Endodermal cell (in vitro differentiated cells): ENCODE measurements at regions not wholly inside any gene's neighbourhood (a gene's known extent, or its start where the extent isn't known, plus 50 kb on each side); places are given as distances from the start of the nearest gene placed in this dataset.

Source experiments
- DNase-seq: peaks from one replicate; pipeline ENCODE4 v3.0.0-alpha.2; 2017
- H3K27ac ChIP-seq: 2 replicates; pipeline ENCODE4 v1.5.1; 2013; ENCODE audit warnings: mild to moderate bottlenecking, low read depth, low read length, moderate library complexity
- H3K27me3 ChIP-seq: 2 replicates; pipeline ENCODE4 v1.6.1; 2013; ENCODE audit warnings: mild to moderate bottlenecking, low read length, moderate library complexity; ENCODE audit not compliant: insufficient read depth, control insufficient read depth, poor library complexity, severe bottlenecking
- H3K36me3 ChIP-seq: 2 replicates; pipeline ENCODE4 v1.7.0; 2013; ENCODE audit warnings: mild to moderate bottlenecking, low read length, moderate library complexity; ENCODE audit not compliant: control insufficient read depth, insufficient read depth
- H3K4me1 ChIP-seq: one replicate; pipeline ENCODE4 v1.7.0; 2013; ENCODE audit warnings: low read length; ENCODE audit not compliant: control insufficient read depth, insufficient read depth
- H3K4me3 ChIP-seq: 2 replicates; pipeline ENCODE4 v1.5.1; 2013; ENCODE audit warnings: mild to moderate bottlenecking, low read length, moderate library complexity
- H3K9ac ChIP-seq: 2 replicates; pipeline ENCODE4 v1.6.1; 2013; ENCODE audit warnings: mild to moderate bottlenecking, low read length, moderate library complexity; ENCODE audit not compliant: poor library complexity, severe bottlenecking; ENCODE audit errors: extremely low read depth
- H3K9me3 ChIP-seq: 2 replicates; pipeline ENCODE4 v1.6.1; 2013; ENCODE audit warnings: mild to moderate bottlenecking, low read length, moderate library complexity; ENCODE audit not compliant: control insufficient read depth
- H3K27ac Mint-ChIP-seq: 2 replicates; pipeline ENCODE4 v1.8.0; 2020; ENCODE audit warnings: mixed read lengths
- H3K27me3 Mint-ChIP-seq: 2 replicates; pipeline ENCODE4 v1.8.0; 2021; ENCODE audit warnings: mild to moderate bottlenecking, mixed read lengths; ENCODE audit not compliant: insufficient read depth
- H3K36me3 Mint-ChIP-seq: 2 replicates; pipeline ENCODE4 v1.8.0; 2020; ENCODE audit warnings: low read depth, mixed read lengths
- H3K4me1 Mint-ChIP-seq: 2 replicates; pipeline ENCODE4 v1.8.0; 2020; ENCODE audit warnings: mixed read lengths
- H3K4me3 Mint-ChIP-seq: 2 replicates; pipeline ENCODE4 v1.8.0; 2020; ENCODE audit warnings: mild to moderate bottlenecking, moderate library complexity, mixed read lengths
- H3K9me3 Mint-ChIP-seq: 2 replicates; pipeline ENCODE4 v1.8.0; 2020; ENCODE audit warnings: mild to moderate bottlenecking, mixed read lengths
- WGBS, 2 experiments: methylation state at CpG; one replicate each; pipeline versions ENCODE4 v1.1.5 to v1.1.7; 2013; ENCODE audit warnings: missing lambda C conversion rate in 2 of 2, mixed read lengths in 1 of 2; ENCODE audit not compliant: insufficient coverage in 1 of 2, insufficient read length in 1 of 2; 5-methylcytosine and 5-hydroxymethylcytosine counted together
- TF ChIP-seq, protein P1 (sequence below): fragments of 200-600 bp; sonication (generic); conservative IDR thresholded peaks from 2 replicates; pipeline ENCODE4 v1.5.0; 2021; ENCODE audit warnings: antibody characterized with exemption, mild to moderate bottlenecking

DNA sequence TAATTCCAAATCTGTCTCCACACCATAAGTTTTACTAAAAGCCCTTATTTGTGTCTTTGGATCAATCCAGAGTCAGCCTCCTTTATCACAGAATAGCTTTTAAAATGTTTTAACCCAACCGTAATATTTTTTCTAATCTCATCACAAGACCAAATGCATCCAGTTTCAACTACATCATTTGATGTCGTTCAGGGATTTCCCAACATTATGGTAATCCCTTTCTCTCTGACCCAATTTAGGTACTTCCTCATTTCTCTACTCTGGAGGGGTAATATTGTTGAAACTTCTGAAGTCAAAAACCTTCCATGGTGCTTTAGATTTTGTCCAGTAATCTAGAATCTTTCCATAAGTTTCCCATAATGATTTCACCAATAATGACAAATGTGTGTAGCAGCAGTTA, 596.8 kb downstream of the SOX5 start:
- no peaks in the 10 kb centered on the region for H3K27me3 ChIP-seq
- no peaks in the 10 kb centered on the region for H3K36me3 ChIP-seq
- H3K4me1 ChIP-seq, result no peaks in the 10 kb centered on the region
- DNase-seq, result no peak
- TF ChIP-seq, protein P1, sequence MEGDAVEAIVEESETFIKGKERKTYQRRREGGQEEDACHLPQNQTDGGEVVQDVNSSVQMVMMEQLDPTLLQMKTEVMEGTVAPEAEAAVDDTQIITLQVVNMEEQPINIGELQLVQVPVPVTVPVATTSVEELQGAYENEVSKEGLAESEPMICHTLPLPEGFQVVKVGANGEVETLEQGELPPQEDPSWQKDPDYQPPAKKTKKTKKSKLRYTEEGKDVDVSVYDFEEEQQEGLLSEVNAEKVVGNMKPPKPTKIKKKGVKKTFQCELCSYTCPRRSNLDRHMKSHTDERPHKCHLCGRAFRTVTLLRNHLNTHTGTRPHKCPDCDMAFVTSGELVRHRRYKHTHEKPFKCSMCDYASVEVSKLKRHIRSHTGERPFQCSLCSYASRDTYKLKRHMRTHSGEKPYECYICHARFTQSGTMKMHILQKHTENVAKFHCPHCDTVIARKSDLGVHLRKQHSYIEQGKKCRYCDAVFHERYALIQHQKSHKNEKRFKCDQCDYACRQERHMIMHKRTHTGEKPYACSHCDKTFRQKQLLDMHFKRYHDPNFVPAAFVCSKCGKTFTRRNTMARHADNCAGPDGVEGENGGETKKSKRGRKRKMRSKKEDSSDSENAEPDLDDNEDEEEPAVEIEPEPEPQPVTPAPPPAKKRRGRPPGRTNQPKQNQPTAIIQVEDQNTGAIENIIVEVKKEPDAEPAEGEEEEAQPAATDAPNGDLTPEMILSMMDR, result no peak
- no peak overlapping the region for H3K9ac ChIP-seq
- H3K27ac Mint-ChIP-seq, result no peak overlapping the region
- WGBS, 2 experiments, result 92 to 100% methylated on average over 2 of the region's 2 CpGs
- no peaks in the 10 kb centered on the region for H3K27me3 Mint-ChIP-seq
- H3K9me3 Mint-ChIP-seq, result no peaks in the 10 kb centered on the region
- peaks cover 8% of the 10 kb centered on the region for H3K4me1 Mint-ChIP-seq
- no peak overlapping the region for H3K27ac ChIP-seq
- H3K4me3 ChIP-seq, result no peak overlapping the region
- no peak overlapping the region for H3K4me3 Mint-ChIP-seq
- no peaks in the 10 kb centered on the region for H3K36me3 Mint-ChIP-seq
- H3K9me3 ChIP-seq, result no peaks in the 10 kb centered on the region

DNA sequence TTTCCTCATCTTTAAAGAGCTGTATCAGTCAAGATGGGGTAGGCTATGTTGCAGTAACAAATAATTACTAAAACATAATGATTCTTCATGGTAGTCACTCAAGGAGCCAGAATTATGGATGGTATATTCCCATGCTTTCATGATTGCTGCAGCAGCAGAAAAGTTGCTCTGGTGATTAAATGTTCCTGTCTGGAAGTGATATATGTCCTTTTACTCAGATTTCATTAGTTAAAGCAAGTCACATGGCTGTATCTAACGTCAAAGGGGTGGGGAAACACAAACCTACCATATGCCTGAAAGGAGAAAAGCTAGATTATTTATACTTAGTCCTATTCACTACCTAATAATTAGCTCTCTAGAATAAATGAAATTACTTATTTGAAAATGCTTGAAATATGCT, 594.7 kb downstream of the SOX5 start:
- Histone ChIP-seq H3K4me3 (no peak overlapping the region), H3K9ac (no peak overlapping the region), H3K9me3 (no peaks in the 10 kb centered on the region), H3K27me3 (no peaks in the 10 kb centered on the region), H3K27ac (no peak overlapping the region), H3K36me3 (no peaks in the 10 kb centered on the region), H3K4me1 (no peaks in the 10 kb centered on the region)
- WGBS, 2 experiments, result 100% methylated on average over 1 of the region's 1 CpG; no CpG with 5 or more reads in 1 of the 2 experiments
- DNase-seq, result no peak
- H3K9me3 Mint-ChIP-seq, result no peaks in the 10 kb centered on the region
- no peaks in the 10 kb centered on the region for H3K27me3 Mint-ChIP-seq
- no peak overlapping the region for H3K27ac Mint-ChIP-seq
- H3K36me3 Mint-ChIP-seq, result no peaks in the 10 kb centered on the region
- no peak overlapping the region for H3K4me3 Mint-ChIP-seq
- TF ChIP-seq, protein P1, result no peak
- H3K4me1 Mint-ChIP-seq, result peaks cover 4% of the 10 kb centered on the region

DNA sequence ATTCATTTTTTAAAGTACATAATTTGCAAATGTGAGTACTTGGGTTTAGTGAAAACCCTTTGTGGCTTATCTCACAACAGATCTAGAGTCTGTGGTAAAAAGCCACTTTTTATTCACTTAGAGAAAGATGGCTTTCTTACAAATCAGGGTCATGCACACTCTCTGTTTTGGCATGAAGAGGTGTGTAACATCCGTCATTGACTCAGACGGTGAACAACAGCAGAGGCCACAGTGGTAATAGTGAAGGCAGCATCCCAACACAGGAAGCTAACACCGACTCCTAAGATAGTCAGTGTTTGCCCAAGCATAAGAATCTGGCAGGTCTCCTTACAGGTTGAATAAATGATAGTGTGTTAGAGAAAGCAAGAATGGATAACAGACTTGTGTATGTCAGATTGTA, 593.0 kb downstream of the SOX5 start:
- H3K4me1 ChIP-seq, result no peaks in the 10 kb centered on the region
- H3K4me1 Mint-ChIP-seq, result peaks cover 4% of the 10 kb centered on the region
- H3K4me3 ChIP-seq, result no peak overlapping the region
- no peaks in the 10 kb centered on the region for H3K9me3 Mint-ChIP-seq
- DNase-seq, result no peak
- no peak overlapping the region for H3K27ac Mint-ChIP-seq
- H3K4me3 Mint-ChIP-seq, result no peak overlapping the region
- no peaks in the 10 kb centered on the region for H3K36me3 Mint-ChIP-seq
- no peak overlapping the region for H3K27ac ChIP-seq
- 95 to 100% methylated on average over 2 to 3 of the region's 3 CpGs for WGBS, 2 experiments
- TF ChIP-seq, protein P1, result no peak
- H3K36me3 ChIP-seq, result no peaks in the 10 kb centered on the region
- H3K27me3 Mint-ChIP-seq, result no peaks in the 10 kb centered on the region
- no peaks in the 10 kb centered on the region for H3K27me3 ChIP-seq
- no peak overlapping the region for H3K9ac ChIP-seq
- no peaks in the 10 kb centered on the region for H3K9me3 ChIP-seq
